Glutamatergic neuron (in vitro differentiated cells): ENCODE measurements at regions not wholly inside any gene's neighbourhood (a gene's known extent, or its start where the extent isn't known, plus 50 kb on each side); places are given as distances from the start of the nearest gene placed in this dataset.
A peak's percentile ranks its signal among the peaks of the same experiment; 100 is the strongest.
"Not testable (repeated sequence)": the region's sequence is repeated elsewhere in the genome, so short reads cannot be mapped to it uniquely, and the experiment has no call there.

Experiments used
- DNase-seq: peaks from one replicate; pipeline ENCODE4 v3.0.0; 2022
- H3K27ac Mint-ChIP-seq: one replicate; pipeline ENCODE4 v1.8.0; 2020; ENCODE audit warnings: mild to moderate bottlenecking, mixed read lengths, inconsistent platforms; ENCODE audit not compliant: unreplicated experiment
- H3K27me3 Mint-ChIP-seq: one replicate; pipeline ENCODE4 v1.8.0; 2020; ENCODE audit warnings: mild to moderate bottlenecking, moderate library complexity, mixed read lengths, inconsistent platforms; ENCODE audit not compliant: unreplicated experiment
- H3K36me3 Mint-ChIP-seq: one replicate; pipeline ENCODE4 v1.8.0; 2020; ENCODE audit warnings: mild to moderate bottlenecking, mixed read lengths, inconsistent platforms; ENCODE audit not compliant: unreplicated experiment
- H3K4me1 Mint-ChIP-seq: one replicate; pipeline ENCODE4 v1.8.0; 2020; ENCODE audit warnings: mild to moderate bottlenecking, low read depth, mixed read lengths, inconsistent platforms; ENCODE audit not compliant: unreplicated experiment
- H3K4me3 Mint-ChIP-seq: one replicate; pipeline ENCODE4 v1.8.0; 2020; ENCODE audit warnings: mild to moderate bottlenecking, mixed read lengths, inconsistent platforms; ENCODE audit not compliant: unreplicated experiment
- H3K9me3 Mint-ChIP-seq: one replicate; pipeline ENCODE4 v1.8.0; 2020; ENCODE audit warnings: mild to moderate bottlenecking, moderate library complexity, mixed read lengths, inconsistent platforms; ENCODE audit not compliant: unreplicated experiment
- CTCF ChIP-seq: fragments of 200-600 bp; sonication (generic); IDR thresholded peaks from one replicate; pipeline ENCODE4 v1.5.0; 2021; ENCODE audit not compliant: partially characterized antibody, unreplicated experiment

GRCh38 chr12:28035500-28035899 is 63.0 kb upstream of the PTHLH start:
- no peak overlapping the region for H3K27ac Mint-ChIP-seq
- peaks cover 7% of the 10 kb centered on the region for H3K4me1 Mint-ChIP-seq
- H3K27me3 Mint-ChIP-seq = peaks cover 2% of the 10 kb centered on the region
- TF ChIP-seq CTCF = no peak
- no peak overlapping the region for H3K4me3 Mint-ChIP-seq
- H3K9me3 Mint-ChIP-seq = no peaks in the 10 kb centered on the region
- DNase-seq = no peak
- no peaks in the 10 kb centered on the region for H3K36me3 Mint-ChIP-seq

GRCh38 chr12:28036940-28037339 is 64.4 kb upstream of the PTHLH start:
- H3K36me3 Mint-ChIP-seq = no peaks in the 10 kb centered on the region
- no peak for DNase-seq
- peaks cover 13% of the 10 kb centered on the region for H3K4me1 Mint-ChIP-seq
- H3K4me3 Mint-ChIP-seq = no peak overlapping the region
- H3K9me3 Mint-ChIP-seq = no peaks in the 10 kb centered on the region
- peaks cover 2% of the 10 kb centered on the region for H3K27me3 Mint-ChIP-seq
- no peak for TF ChIP-seq CTCF
- H3K27ac Mint-ChIP-seq = no peak overlapping the region

GRCh38 chr12:28040246-28040645 is 67.7 kb upstream of the PTHLH start:
- no peak for DNase-seq
- no peak overlapping the region for H3K4me3 Mint-ChIP-seq
- TF ChIP-seq CTCF = no peak
- no peaks in the 10 kb centered on the region for H3K36me3 Mint-ChIP-seq
- no peaks in the 10 kb centered on the region for H3K9me3 Mint-ChIP-seq
- H3K4me1 Mint-ChIP-seq = peaks cover 13% of the 10 kb centered on the region
- H3K27ac Mint-ChIP-seq = peak overlapping the region; percentile 52
- H3K27me3 Mint-ChIP-seq = peaks cover 2% of the 10 kb centered on the region

- H3K4me1 Mint-ChIP-seq, H3K27ac Mint-ChIP-seq, H3K9me3 Mint-ChIP-seq, H3K4me3 Mint-ChIP-seq, H3K27me3 Mint-ChIP-seq, DNase-seq, H3K36me3 Mint-ChIP-seq: not testable (repeated sequence)
Observed at GRCh38 chr12:28046600-28046999, 74.1 kb upstream of the PTHLH start.

- no peak for TF ChIP-seq CTCF
- no peaks in the 10 kb centered on the region for H3K27me3 Mint-ChIP-seq
- H3K36me3 Mint-ChIP-seq = no peaks in the 10 kb centered on the region
- no peaks in the 10 kb centered on the region for H3K9me3 Mint-ChIP-seq
- no peak for DNase-seq
- H3K27ac Mint-ChIP-seq = no peak overlapping the region
- no peaks in the 10 kb centered on the region for H3K4me1 Mint-ChIP-seq
- no peak overlapping the region for H3K4me3 Mint-ChIP-seq
Observed at GRCh38 chr12:28050606-28051005, 78.1 kb upstream of the PTHLH start.
